NCI-H524 treated with DMSO at 0.1 percent for 48 hours (cell line): ENCODE measurements at regions not wholly inside any gene's neighbourhood (a gene's known extent, or its start where the extent isn't known, plus 50 kb on each side); places are given as distances from the start of the nearest gene placed in this dataset.
A peak's percentile ranks its signal among the peaks of the same experiment; 100 is the strongest.

Experiments used
- DNase-seq: peaks from one replicate; lab custom pipeline; 2025; lab: John Stamatoyannopoulos, UW

GRCh38 chr1:221469476-221469875 lies 272.4 kb downstream of the DUSP10 start:
- DNase-seq, result no peak

GRCh38 chr1:221470000-221470698 lies 271.7 kb downstream of the DUSP10 start:
- no peak for DNase-seq

- DNase-seq, result no peak
Observed at GRCh38 chr1:221473411-221473810, 268.5 kb downstream of the DUSP10 start.

GRCh38 chr1:221477252-221477651 lies 264.6 kb downstream of the DUSP10 start:
- DNase-seq, result no peak

GRCh38 chr1:221478050-221478949 lies 263.6 kb downstream of the DUSP10 start:
- no peak for DNase-seq

GRCh38 chr1:221487781-221488524 lies 253.9 kb downstream of the DUSP10 start:
- DNase-seq, result no peak

GRCh38 chr1:221488550-221488949 lies 253.3 kb downstream of the DUSP10 start:
- no peak for DNase-seq

GRCh38 chr1:221494670-221495069 lies 247.2 kb downstream of the DUSP10 start:
- DNase-seq, result no peak

- no peak for DNase-seq
Observed at GRCh38 chr1:221497046-221497445, 244.8 kb downstream of the DUSP10 start.

- no peak for DNase-seq
Observed at GRCh38 chr1:221503268-221503667, 238.6 kb downstream of the DUSP10 start.

- DNase-seq, result no peak
Observed at GRCh38 chr1:221509575-221510355, 232.1 kb downstream of the DUSP10 start.

- DNase-seq, result no peak
Observed at GRCh38 chr1:221510793-221511503, 230.9 kb downstream of the DUSP10 start.

GRCh38 chr1:221511797-221512196 lies 230.1 kb downstream of the DUSP10 start:
- no peak for DNase-seq

- DNase-seq, result peak; percentile 50
Observed at GRCh38 chr1:221514806-221515205, 227.1 kb downstream of the DUSP10 start.

- DNase-seq, result no peak
Observed at GRCh38 chr1:221515496-221515895, 226.4 kb downstream of the DUSP10 start.

GRCh38 chr1:221517961-221518360 lies 223.9 kb downstream of the DUSP10 start:
- DNase-seq, result no peak

GRCh38 chr1:221520250-221520649 lies 221.6 kb downstream of the DUSP10 start:
- no peak for DNase-seq

GRCh38 chr1:221521686-221522085 lies 220.2 kb downstream of the DUSP10 start:
- DNase-seq, result no peak

- DNase-seq, result no peak
Observed at GRCh38 chr1:221522529-221522940, 219.4 kb downstream of the DUSP10 start.

GRCh38 chr1:221525749-221526148 lies 216.1 kb downstream of the DUSP10 start:
- DNase-seq, result no peak

GRCh38 chr1:221527302-221527701 lies 214.6 kb downstream of the DUSP10 start:
- no peak for DNase-seq
